Neural progenitor cell (in vitro differentiated cells): ENCODE measurements at regions not wholly inside any gene's neighbourhood (a gene's known extent, or its start where the extent isn't known, plus 50 kb on each side); places are given as distances from the start of the nearest gene placed in this dataset.
"Not testable (repeated sequence)": the region's sequence is repeated elsewhere in the genome, so short reads cannot be mapped to it uniquely, and the experiment has no call there.

ENCODE experiments used
- CTCF ChIP-seq: fragments of 200-600 bp; sonication (generic); IDR thresholded peaks from 2 replicates; pipeline ENCODE4 v1.5.1; 2017; ENCODE audit warnings: antibody characterized with exemption, mild to moderate bottlenecking
- EZH2 ChIP-seq: fragments of 200-600 bp; sonication (generic); IDR thresholded peaks from 2 replicates; pipeline ENCODE4 v1.6.1; 2017; ENCODE audit warnings: antibody characterized with exemption, mild to moderate bottlenecking, moderate library complexity

- TF ChIP-seq CTCF, EZH2: not testable (repeated sequence)
These were observed 151.9 kb downstream of the CWH43 start for GRCh38 chr4:49137961-49138360.
